ENCODE measurements at regions not wholly inside any gene's neighbourhood (a gene's known extent, or its start where the extent isn't known, plus 50 kb on each side); places are given as distances from the start of the nearest gene placed in this dataset.

DNA sequence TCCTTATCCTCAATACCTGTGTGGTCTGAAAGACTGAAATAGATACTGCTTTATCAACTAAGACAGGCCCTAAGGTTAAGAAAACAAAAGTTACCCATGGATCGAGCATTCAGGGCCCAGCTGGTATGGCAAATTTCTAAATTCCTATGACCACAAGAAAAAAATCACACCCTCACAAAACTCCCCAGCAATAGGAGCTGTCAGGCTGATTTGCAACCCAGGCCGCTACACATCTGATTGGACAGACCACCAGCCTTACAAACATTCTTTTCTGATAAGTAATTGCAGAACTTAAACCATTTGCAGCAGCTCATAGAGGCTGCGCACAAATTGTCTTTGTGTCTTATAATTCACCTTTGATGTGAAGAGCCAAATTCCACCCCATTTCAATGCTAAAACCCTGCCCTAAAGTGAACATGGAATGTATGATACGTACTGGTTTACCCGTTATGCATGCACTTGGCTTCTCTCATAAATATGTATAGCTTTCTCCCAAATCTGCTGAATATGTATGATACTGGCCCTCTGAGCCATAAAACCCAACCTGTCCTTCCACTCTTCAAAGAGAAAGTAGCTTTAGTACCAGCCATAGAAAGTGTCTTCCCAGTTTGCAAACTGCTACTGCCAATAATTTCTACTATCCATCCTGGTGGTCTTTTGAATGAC, 842.5 kb downstream of the GRID1 start:
- DNase-seq: no peak

GRCh38 chr10:85527616-85528317, 838.8 kb downstream of the GRID1 start:
- no peak for DNase-seq

DNA sequence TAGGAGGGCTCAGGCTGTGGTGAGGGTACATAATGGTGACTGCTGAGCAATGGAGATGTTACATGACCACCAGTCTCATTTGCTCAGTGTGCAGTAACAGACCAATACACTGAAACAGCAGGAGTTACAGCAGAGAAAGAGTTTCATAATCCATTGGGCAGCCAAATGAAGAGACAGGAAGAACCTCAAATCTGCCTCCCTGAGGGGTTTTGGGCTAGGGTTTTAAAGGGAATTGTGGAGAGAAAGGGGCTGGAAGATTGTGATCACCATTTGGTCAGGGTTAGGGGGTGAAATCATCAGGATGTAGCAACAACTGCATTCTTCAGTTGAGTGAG, 838.3 kb downstream of the GRID1 start:
- DNase-seq: no peak

DNA sequence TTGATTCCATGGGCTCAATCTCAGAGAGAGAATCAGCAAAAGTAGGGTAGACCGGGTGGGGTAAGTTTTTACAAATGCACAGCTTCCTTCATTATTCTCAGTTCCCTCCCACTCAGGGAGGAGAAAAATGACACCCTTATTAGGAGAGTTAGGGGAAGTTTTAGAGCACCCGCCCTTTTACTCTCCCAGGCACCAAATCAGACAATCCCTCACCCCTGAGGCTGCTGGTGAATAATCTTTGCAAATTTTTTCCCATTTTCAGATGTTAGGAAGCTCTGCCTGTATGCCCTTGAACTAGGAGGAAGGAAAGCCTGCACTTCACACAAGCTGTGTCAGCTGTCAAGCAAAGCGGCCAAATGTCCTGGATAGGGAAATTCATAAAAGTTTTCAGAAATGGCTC, 834.9 kb downstream of the GRID1 start:
- no peak for DNase-seq

DNA sequence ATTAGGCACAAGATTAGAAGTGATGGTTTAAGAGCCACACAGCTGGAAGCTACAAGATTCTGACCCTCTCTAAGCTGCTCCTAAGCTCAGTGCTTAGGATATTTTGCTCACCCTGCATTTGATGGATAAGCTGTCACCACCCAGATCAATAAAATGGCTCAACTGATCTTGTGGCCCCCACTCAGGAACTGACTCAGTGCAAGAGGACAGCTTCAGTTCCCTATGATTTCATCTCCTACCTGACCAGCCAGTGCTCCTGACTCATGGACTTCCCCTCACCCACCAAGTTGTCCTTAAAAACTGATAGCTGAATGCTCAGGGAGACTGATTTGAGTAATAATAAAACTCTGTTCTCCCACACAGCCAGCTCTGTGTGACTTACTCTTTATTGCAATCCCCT, 833.8 kb downstream of the GRID1 start:
- no peak for DNase-seq

- no peak for DNase-seq
Measured at GRCh38 chr10:85535926-85536325, 830.7 kb downstream of the GRID1 start.

- no peak for DNase-seq
Measured at GRCh38 chr10:85537561-85537960, 829.0 kb downstream of the GRID1 start.

DNA sequence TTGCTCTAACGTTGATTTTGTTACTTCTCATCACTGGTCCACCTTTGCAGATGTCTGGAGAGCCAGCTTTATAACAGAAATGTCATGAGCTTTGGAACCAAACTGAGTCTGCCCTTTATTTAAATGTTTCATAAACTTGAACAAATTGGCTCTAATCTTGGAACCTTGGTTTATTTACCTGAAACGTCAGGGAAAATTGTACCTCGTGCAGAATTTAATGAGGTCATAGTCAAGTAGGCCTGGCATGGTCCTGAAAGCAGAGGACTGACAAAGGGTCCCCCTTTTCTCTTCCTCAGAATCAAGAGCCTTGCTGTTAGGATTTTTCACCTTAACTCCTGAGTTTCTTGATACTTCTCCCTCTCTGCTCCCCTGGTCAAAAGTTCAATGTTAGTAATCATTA, 828.0 kb downstream of the GRID1 start:
- no peak for DNase-seq

GRCh38 chr10:85542152-85542551, 824.4 kb downstream of the GRID1 start:
- no peak for DNase-seq

- DNase-seq: no peak
Measured at GRCh38 chr10:85542936-85543730, 823.5 kb downstream of the GRID1 start.

DNA sequence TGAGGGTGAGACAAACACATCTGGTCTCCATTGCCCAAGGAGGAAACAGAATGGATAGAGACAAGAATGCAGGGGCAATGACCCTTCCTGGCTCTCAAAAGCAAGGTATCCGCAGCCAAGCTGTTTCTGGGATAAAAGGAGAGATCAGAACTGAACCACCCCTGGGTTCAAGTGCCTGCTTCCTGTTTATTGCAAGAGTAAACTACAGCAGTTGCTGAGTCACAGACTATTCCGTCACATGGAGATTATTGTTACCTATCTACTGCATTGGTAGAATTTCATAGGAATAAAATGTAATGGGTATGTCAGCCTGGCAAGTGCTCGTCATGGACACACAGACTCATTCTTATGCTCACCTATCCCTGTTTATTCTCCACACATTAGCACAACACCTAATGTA, 821.6 kb downstream of the GRID1 start:
- DNase-seq: no peak

GRCh38 chr10:85545874-85546273, 820.7 kb downstream of the GRID1 start:
- DNase-seq: peak; percentile 51

DNA sequence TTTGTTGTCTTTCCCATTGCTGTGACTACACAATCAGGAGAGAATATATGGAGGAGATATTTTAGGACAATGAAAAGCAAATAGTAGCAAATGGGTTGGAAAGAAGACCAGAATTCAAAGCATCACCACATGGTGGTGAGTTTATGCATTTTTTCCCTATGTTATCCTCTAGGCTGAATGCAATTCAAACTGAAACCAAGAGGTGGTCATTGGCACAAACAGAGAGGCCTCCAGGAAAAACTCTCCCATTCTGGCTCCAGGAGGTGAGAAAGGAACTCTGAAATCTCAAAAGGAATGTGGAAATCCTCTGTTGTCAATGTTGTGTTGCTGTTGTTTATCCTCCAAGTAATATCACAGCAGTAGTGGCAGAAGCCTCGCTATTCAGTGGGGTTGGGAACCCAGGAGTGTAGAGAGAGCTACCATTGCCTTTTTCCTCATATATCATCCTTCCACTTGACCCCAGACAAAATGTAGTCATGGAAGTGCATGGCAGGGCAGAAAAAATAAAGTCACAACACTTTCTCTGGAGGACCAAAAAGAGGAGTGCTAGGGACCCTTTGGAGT, 819.1 kb downstream of the GRID1 start:
- no peak for DNase-seq

- DNase-seq: peak; percentile 47
Measured at GRCh38 chr10:85548034-85548433, 818.6 kb downstream of the GRID1 start.

Data from NCI-H748 treated with DMSO at 0.1 percent for 48 hours (cell line).